ENCODE measurements at regions not wholly inside any gene's neighbourhood (a gene's known extent, or its start where the extent isn't known, plus 50 kb on each side); places are given as distances from the start of the nearest gene placed in this dataset.
"Not testable (repeated sequence)": the region's sequence is repeated elsewhere in the genome, so short reads cannot be mapped to it uniquely, and the experiment has no call there.

- H2BK12ac ChIP-seq (ENCODE audit: low read length) = no peak overlapping the region
- no peak overlapping the region for H4K8ac ChIP-seq (ENCODE audit: low read depth, low read length)
- H2AK5ac ChIP-seq (ENCODE audit: low read length) = no peak overlapping the region
- H3K9ac ChIP-seq (ENCODE audit: low read length) = peak overlapping the region; percentile 23
- H3K27ac ChIP-seq (ENCODE audit: low read depth, low read length) = no peak overlapping the region
- H3K14ac ChIP-seq (ENCODE audit: low read length) = no peak overlapping the region
- no peak overlapping the region for H2BK5ac ChIP-seq (ENCODE audit: low read depth, low read length, poor library complexity)
- no peak overlapping the region for H3K4ac ChIP-seq (ENCODE audit: low read depth, low read length)
- H2BK120ac ChIP-seq (ENCODE audit: insufficient read depth, low read length, poor library complexity) = no peak overlapping the region
- peak overlapping the region; percentile 98 for H3K4me2 ChIP-seq (ENCODE audit: low read length)
- no peaks in the 10 kb centered on the region for H3K9me3 ChIP-seq (ENCODE audit: insufficient read depth, low read depth, low read length)
- no peaks in the 10 kb centered on the region for H3K27me3 ChIP-seq (ENCODE audit: insufficient read depth, low read length)
- H3K18ac ChIP-seq (ENCODE audit: low read length) = no peak overlapping the region
- no peak overlapping the region for H2AFZ ChIP-seq (ENCODE audit: insufficient read depth, low read length, poor library complexity)
- H3K36me3 ChIP-seq (ENCODE audit: control insufficient read depth in 1 of 2, insufficient read depth in 2 of 2, low read length in 2 of 2) = no peaks in the 10 kb centered on the region
- no peak overlapping the region for H4K91ac ChIP-seq (ENCODE audit: low read depth, low read length)
- H3K23ac ChIP-seq (ENCODE audit: low read length) = no peak overlapping the region
- peaks cover 1% of the 10 kb centered on the region for H3K79me2 ChIP-seq (ENCODE audit: control insufficient read depth, insufficient read depth, low read length, poor library complexity)
- DNase-seq = no peak
- H3K4me3 ChIP-seq (ENCODE audit: low read depth, low read length) = peak overlapping the region; percentile 75
- H3K79me1 ChIP-seq (ENCODE audit: low read length) = peaks cover 3% of the 10 kb centered on the region
- no peak overlapping the region for H4K12ac ChIP-seq (ENCODE audit: low read depth, low read length)
- WGBS (ENCODE audit: extremely low coverage, insufficient coverage, insufficient read length) = no CpG with 5 or more reads among the region's 8 CpGs
- H3K4me1 ChIP-seq (ENCODE audit: control insufficient read depth in 1 of 2, insufficient read depth in 2 of 2, low read length in 2 of 2) = peaks cover 2 to 8% of the 10 kb centered on the region in 2 experiments
Observed at GRCh38 chr1:121518726-121519041, 333.9 kb downstream of the SRGAP2C start.

GRCh38 chr1:121519042-121519755 lies 334.4 kb downstream of the SRGAP2C start:
- H3K14ac ChIP-seq (ENCODE audit: low read length) = no peak overlapping the region
- no peak overlapping the region for H2BK120ac ChIP-seq (ENCODE audit: insufficient read depth, low read length, poor library complexity)

GRCh38 chr1:121519756-121520286 lies 335.0 kb downstream of the SRGAP2C start:
- Histone ChIP-seq H3K4ac (ENCODE audit: low read depth, low read length) (peak overlapping the region; percentile 49), H4K8ac (ENCODE audit: low read depth, low read length) (peak overlapping the region; percentile 70), H2AFZ (ENCODE audit: insufficient read depth, low read length, poor library complexity) (peak overlapping the region; percentile 84), H4K12ac (ENCODE audit: low read depth, low read length) (peak overlapping the region; percentile 35), H3K4me3 (ENCODE audit: low read depth, low read length) (peak overlapping the region; percentile 75), H3K4me2 (ENCODE audit: low read length) (peak overlapping the region; percentile 98)
- not testable (repeated sequence) for H3K4me1 ChIP-seq (ENCODE audit: control insufficient read depth in 1 of 2, insufficient read depth in 2 of 2, low read length in 2 of 2); H3K27ac ChIP-seq (ENCODE audit: low read depth, low read length); H3K27me3 ChIP-seq (ENCODE audit: insufficient read depth, low read length); H3K79me1 ChIP-seq (ENCODE audit: low read length); H4K91ac ChIP-seq (ENCODE audit: low read depth, low read length); H3K23ac ChIP-seq (ENCODE audit: low read length); H3K36me3 ChIP-seq (ENCODE audit: control insufficient read depth in 1 of 2, insufficient read depth in 2 of 2, low read length in 2 of 2); H3K9ac ChIP-seq (ENCODE audit: low read length); H2BK5ac ChIP-seq (ENCODE audit: low read depth, low read length, poor library complexity); H2AK5ac ChIP-seq (ENCODE audit: low read length); H3K9me3 ChIP-seq (ENCODE audit: insufficient read depth, low read depth, low read length); H3K79me2 ChIP-seq (ENCODE audit: control insufficient read depth, insufficient read depth, low read length, poor library complexity); H3K18ac ChIP-seq (ENCODE audit: low read length); H2BK120ac ChIP-seq (ENCODE audit: insufficient read depth, low read length, poor library complexity); DNase-seq; H2BK12ac ChIP-seq (ENCODE audit: low read length); H3K14ac ChIP-seq (ENCODE audit: low read length)
- no CpG with 5 or more reads among the region's 19 CpGs for WGBS (ENCODE audit: extremely low coverage, insufficient coverage, insufficient read length)

More at GRCh38 chr1:121519042-121519755, 334.4 kb downstream of the SRGAP2C start:
- Histone ChIP-seq H3K79me2 (ENCODE audit: control insufficient read depth, insufficient read depth, low read length, poor library complexity) (peaks cover 1% of the 10 kb centered on the region), H3K27ac (ENCODE audit: low read depth, low read length) (no peak overlapping the region), H3K23ac (ENCODE audit: low read length) (no peak overlapping the region), H2AK5ac (ENCODE audit: low read length) (no peak overlapping the region), H3K4me2 (ENCODE audit: low read length) (peak overlapping the region; percentile 98), H3K27me3 (ENCODE audit: insufficient read depth, low read length) (no peaks in the 10 kb centered on the region), H3K36me3 (ENCODE audit: control insufficient read depth in 1 of 2, insufficient read depth in 2 of 2, low read length in 2 of 2) (no peaks in the 10 kb centered on the region), H3K4me1 (ENCODE audit: control insufficient read depth in 1 of 2, insufficient read depth in 2 of 2, low read length in 2 of 2) (peaks cover 2 to 8% of the 10 kb centered on the region in 2 experiments), H3K4ac (ENCODE audit: low read depth, low read length) (peak overlapping the region; percentile 49), H4K12ac (ENCODE audit: low read depth, low read length) (peak overlapping the region; percentile 35), H2BK5ac (ENCODE audit: low read depth, low read length, poor library complexity) (no peak overlapping the region), H3K79me1 (ENCODE audit: low read length) (peaks cover 3% of the 10 kb centered on the region), H3K4me3 (ENCODE audit: low read depth, low read length) (peak overlapping the region; percentile 75), H4K91ac (ENCODE audit: low read depth, low read length) (peak overlapping the region; percentile 33), H2BK12ac (ENCODE audit: low read length) (no peak overlapping the region), H3K9ac (ENCODE audit: low read length) (peak overlapping the region; percentile 67), H3K18ac (ENCODE audit: low read length) (no peak overlapping the region), H2AFZ (ENCODE audit: insufficient read depth, low read length, poor library complexity) (peak overlapping the region; percentile 84), H4K8ac (ENCODE audit: low read depth, low read length) (peak overlapping the region; percentile 70), H3K9me3 (ENCODE audit: insufficient read depth, low read depth, low read length) (no peaks in the 10 kb centered on the region)
- no CpG with 5 or more reads among the region's 75 CpGs for WGBS (ENCODE audit: extremely low coverage, insufficient coverage, insufficient read length)
- DNase-seq = peak in 1 of 2 donors; percentile 21

GRCh38 chr1:121522061-121522759 lies 337.4 kb downstream of the SRGAP2C start:
- Histone ChIP-seq H4K12ac (ENCODE audit: low read depth, low read length) (no peak overlapping the region), H3K4me3 (ENCODE audit: low read depth, low read length) (no peak overlapping the region), H2AFZ (ENCODE audit: insufficient read depth, low read length, poor library complexity) (no peak overlapping the region), H3K18ac (ENCODE audit: low read length) (no peak overlapping the region), H4K91ac (ENCODE audit: low read depth, low read length) (no peak overlapping the region), H3K27ac (ENCODE audit: low read depth, low read length) (no peak overlapping the region), H3K9ac (ENCODE audit: low read length) (no peak overlapping the region), H3K79me2 (ENCODE audit: control insufficient read depth, insufficient read depth, low read length, poor library complexity) (peaks cover 1% of the 10 kb centered on the region), H3K14ac (ENCODE audit: low read length) (no peak overlapping the region), H2BK5ac (ENCODE audit: low read depth, low read length, poor library complexity) (no peak overlapping the region), H2BK120ac (ENCODE audit: insufficient read depth, low read length, poor library complexity) (no peak overlapping the region), H3K27me3 (ENCODE audit: insufficient read depth, low read length) (no peaks in the 10 kb centered on the region), H3K79me1 (ENCODE audit: low read length) (peaks cover 3% of the 10 kb centered on the region), H3K23ac (ENCODE audit: low read length) (no peak overlapping the region), H3K4me1 (ENCODE audit: control insufficient read depth in 1 of 2, insufficient read depth in 2 of 2, low read length in 2 of 2) (peaks cover 2 to 8% of the 10 kb centered on the region in 2 experiments), H3K9me3 (ENCODE audit: insufficient read depth, low read depth, low read length) (no peaks in the 10 kb centered on the region), H4K8ac (ENCODE audit: low read depth, low read length) (no peak overlapping the region), H3K4ac (ENCODE audit: low read depth, low read length) (no peak overlapping the region), H2AK5ac (ENCODE audit: low read length) (no peak overlapping the region), H3K36me3 (ENCODE audit: control insufficient read depth in 1 of 2, insufficient read depth in 2 of 2, low read length in 2 of 2) (no peaks in the 10 kb centered on the region), H2BK12ac (ENCODE audit: low read length) (no peak overlapping the region), H3K4me2 (ENCODE audit: low read length) (no peak overlapping the region)
- DNase-seq = no peak
- no CpG with 5 or more reads among the region's 5 CpGs for WGBS (ENCODE audit: extremely low coverage, insufficient coverage, insufficient read length)

All from trophoblast cell (in vitro differentiated cells and primary cell).